GM19395 (cell line): ENCODE measurements at regions not wholly inside any gene's neighbourhood (a gene's known extent, or its start where the extent isn't known, plus 50 kb on each side); places are given as distances from the start of the nearest gene placed in this dataset.

Source experiments
- ATAC-seq: cut with Tn5 transposase; IDR thresholded peaks from one replicate; pipeline ENCODE4 v1.9.1; 2021; ENCODE audit warnings: mild to moderate bottlenecking, moderate library complexity; ENCODE audit not compliant: unreplicated experiment

GRCh38 chr4:120977435-120977997 lies 55.0 kb upstream of the PRDM5 start:
- peak; percentile 91 for ATAC-seq

DNA sequence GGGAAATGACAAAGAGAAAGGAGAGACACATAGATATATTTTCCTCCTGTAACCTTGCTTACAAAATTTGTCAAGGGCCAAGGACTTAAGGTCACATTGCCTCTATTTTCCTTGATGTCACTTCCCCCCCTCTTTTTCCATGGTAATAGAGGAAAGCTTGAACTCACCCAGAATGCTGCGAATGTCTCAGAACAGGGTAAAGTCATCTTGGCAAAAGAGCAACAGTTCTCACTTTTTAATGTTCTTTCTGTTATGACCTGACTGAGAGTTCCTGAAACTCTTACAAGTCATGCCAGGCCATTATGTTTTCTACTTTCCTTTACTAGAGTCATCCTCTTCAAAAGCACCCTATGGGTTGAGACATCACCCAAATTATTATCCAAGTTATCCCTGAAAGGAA lies 50.7 kb upstream of the PRDM5 start:
- no peak for ATAC-seq
